Keratinocyte (primary cell): ENCODE measurements at regions not wholly inside any gene's neighbourhood (a gene's known extent, or its start where the extent isn't known, plus 50 kb on each side); places are given as distances from the start of the nearest gene placed in this dataset.

ENCODE experiments used
- DNase-seq: peaks from one replicate; pipeline ENCODE4 v3.0.0-alpha.2; 2011; ENCODE audit warnings: low read depth, missing footprints, low spot score
- FAIRE-seq: peaks from 2 replicates; lab custom pipeline; 2011; peaks lifted over from hg19 to GRCh38; lab: Jason Lieb, UNC
- H2AFZ ChIP-seq: 2 replicates; pipeline ENCODE4 v1.6.0; 2012; ENCODE audit warnings: low read length, control low read depth, inconsistent platforms; ENCODE audit not compliant: control insufficient read depth
- H3K27ac ChIP-seq: 2 replicates; pipeline ENCODE4 v1.5.1; 2011; ENCODE audit warnings: low read length; ENCODE audit not compliant: control insufficient read depth, insufficient read depth
- H3K27me3 ChIP-seq: 3 replicates; pipeline ENCODE4 v1.6.0; 2011; ENCODE audit warnings: low read length; ENCODE audit not compliant: control insufficient read depth, insufficient read depth; ENCODE audit errors: extremely low read depth
- H3K36me3 ChIP-seq, 2 experiments: 2 replicates in 1 of 2; 3 replicates in 1 of 2; pipeline ENCODE4 v1.5.1; 2011; ENCODE audit warnings: low read length in 2 of 2, mild to moderate bottlenecking in 1 of 2; ENCODE audit not compliant: control insufficient read depth in 2 of 2, insufficient read depth in 2 of 2; ENCODE audit errors: extremely low read depth in 1 of 2
- H3K4me1 ChIP-seq: 3 replicates; pipeline ENCODE4 v1.5.1; 2011; ENCODE audit warnings: low read length; ENCODE audit not compliant: control insufficient read depth, insufficient read depth; ENCODE audit errors: extremely low read depth
- H3K4me2 ChIP-seq: 3 replicates; pipeline ENCODE4 v1.6.0; 2011; ENCODE audit warnings: low read depth, low read length; ENCODE audit not compliant: control insufficient read depth, insufficient read depth; ENCODE audit errors: extremely low read depth
- H3K4me3 ChIP-seq, 3 experiments: fragments of 200-600 bp in 1 of 3; sonication (generic) in 1 of 3; 2 replicates in 2 of 3; 3 replicates in 1 of 3; pipeline ENCODE4 v1.5.1; 2011 to 2016; ENCODE audit warnings: low read length in 3 of 3, mild to moderate bottlenecking in 3 of 3, control low read depth in 2 of 3, inconsistent platforms in 1 of 3, low read depth in 1 of 3, mixed read lengths in 1 of 3, mixed run types in 1 of 3, moderate library complexity in 1 of 3; ENCODE audit not compliant: control insufficient read depth in 2 of 3, insufficient read depth in 2 of 3; ENCODE audit errors: extremely low read depth in 1 of 3
- H3K79me2 ChIP-seq: 2 replicates; pipeline ENCODE4 v1.6.0; 2012; ENCODE audit warnings: low read length; ENCODE audit not compliant: control insufficient read depth, insufficient read depth
- H3K9ac ChIP-seq: 3 replicates; pipeline ENCODE4 v1.6.0; 2011; ENCODE audit warnings: low read length; ENCODE audit not compliant: control insufficient read depth, insufficient read depth; ENCODE audit errors: extremely low read depth
- H3K9me1 ChIP-seq: 3 replicates; pipeline ENCODE4 v1.6.0; 2011; ENCODE audit warnings: low read length; ENCODE audit not compliant: control insufficient read depth, insufficient read depth; ENCODE audit errors: extremely low read depth
- H3K9me3 ChIP-seq: 2 replicates; pipeline ENCODE4 v1.5.1; 2012; ENCODE audit warnings: low read depth, low read length; ENCODE audit not compliant: control insufficient read depth
- H4K20me1 ChIP-seq: 3 replicates; pipeline ENCODE4 v1.6.0; 2011; ENCODE audit warnings: low read length; ENCODE audit not compliant: control insufficient read depth, insufficient read depth; ENCODE audit errors: extremely low read depth
- EZH2 ChIP-seq: IDR thresholded peaks from one replicate; pipeline ENCODE4 v1.6.1; 2012; ENCODE audit warnings: inconsistent platforms, mild to moderate bottlenecking, low read length, moderate library complexity
- dilution Hi-C: fragments of 300-500 bp; cut with MboI; formaldehyde crosslinking; loops from one replicate; pipeline ENCODE4 v1.7.0; 2020; ENCODE audit warnings: low sequenced_read_pairs; ENCODE audit not compliant: extremely low pct_ligation_motif_present
- TF ChIP-seq, protein P1 (sequence below), 3 experiments: IDR thresholded peaks in 1 of 3; conservative IDR thresholded peaks in 1 of 3; optimal IDR thresholded peaks in 1 of 3; 2 replicates in 2 of 3; 3 replicates in 1 of 3; pipeline versions ENCODE3 to v1.5.1; 2011; ENCODE audit warnings: low read length in 3 of 3, mild to moderate bottlenecking in 3 of 3, moderate library complexity in 2 of 3, control low read depth in 1 of 3, inconsistent platforms in 1 of 3; ENCODE audit not compliant: insufficient read depth in 2 of 3; ENCODE audit errors: extremely low read depth in 1 of 3

DNA sequence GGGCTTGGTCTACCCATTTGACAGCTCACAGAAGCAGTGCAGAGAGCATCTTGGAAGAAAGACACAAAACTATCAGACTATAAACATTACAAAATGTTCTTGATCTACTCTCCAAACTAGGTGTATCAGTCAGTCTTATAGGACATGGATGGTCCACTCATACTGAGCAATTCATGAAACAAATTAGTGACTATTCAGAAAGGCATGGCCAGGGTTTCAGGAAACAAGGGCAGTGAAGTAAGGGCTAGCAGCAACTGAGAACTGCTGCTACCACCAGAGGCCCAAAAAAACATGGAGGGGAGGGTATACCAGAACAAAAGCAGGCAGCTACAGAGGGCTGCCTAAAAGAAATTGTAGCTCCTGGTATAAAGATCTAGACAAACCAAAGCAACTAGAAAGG, 287.0 kb downstream of the PIK3R1 start:
- Histone ChIP-seq H3K4me1 (no peaks in the 10 kb centered on the region), H3K9me1 (no peaks in the 10 kb centered on the region), H3K27me3 (no peaks in the 10 kb centered on the region), H4K20me1 (no peaks in the 10 kb centered on the region), H3K27ac (no peak overlapping the region), H2AFZ (no peak overlapping the region), H3K79me2 (no peaks in the 10 kb centered on the region), H3K4me3 (no peak overlapping the region), H3K4me2 (no peak overlapping the region), H3K9me3 (no peaks in the 10 kb centered on the region), H3K9ac (no peak overlapping the region), H3K36me3 (no peaks in the 10 kb centered on the region)
- TF ChIP-seq, protein P1, sequence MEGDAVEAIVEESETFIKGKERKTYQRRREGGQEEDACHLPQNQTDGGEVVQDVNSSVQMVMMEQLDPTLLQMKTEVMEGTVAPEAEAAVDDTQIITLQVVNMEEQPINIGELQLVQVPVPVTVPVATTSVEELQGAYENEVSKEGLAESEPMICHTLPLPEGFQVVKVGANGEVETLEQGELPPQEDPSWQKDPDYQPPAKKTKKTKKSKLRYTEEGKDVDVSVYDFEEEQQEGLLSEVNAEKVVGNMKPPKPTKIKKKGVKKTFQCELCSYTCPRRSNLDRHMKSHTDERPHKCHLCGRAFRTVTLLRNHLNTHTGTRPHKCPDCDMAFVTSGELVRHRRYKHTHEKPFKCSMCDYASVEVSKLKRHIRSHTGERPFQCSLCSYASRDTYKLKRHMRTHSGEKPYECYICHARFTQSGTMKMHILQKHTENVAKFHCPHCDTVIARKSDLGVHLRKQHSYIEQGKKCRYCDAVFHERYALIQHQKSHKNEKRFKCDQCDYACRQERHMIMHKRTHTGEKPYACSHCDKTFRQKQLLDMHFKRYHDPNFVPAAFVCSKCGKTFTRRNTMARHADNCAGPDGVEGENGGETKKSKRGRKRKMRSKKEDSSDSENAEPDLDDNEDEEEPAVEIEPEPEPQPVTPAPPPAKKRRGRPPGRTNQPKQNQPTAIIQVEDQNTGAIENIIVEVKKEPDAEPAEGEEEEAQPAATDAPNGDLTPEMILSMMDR (optimal IDR thresholded peaks at IDR 0.05 in 1 of 3, IDR thresholded peaks at IDR 0.05 in 1 of 3, conservative IDR thresholded peaks at IDR 0.05 in 1 of 3; ENCODE audit: extremely low read depth in 1 of 3, insufficient read depth in 2 of 3, low read length in 3 of 3) = no peak
- TF ChIP-seq EZH2 = no peak
- FAIRE-seq (no peak), DNase-seq (no peak)
- dilution Hi-C loops = no loop called here

DNA sequence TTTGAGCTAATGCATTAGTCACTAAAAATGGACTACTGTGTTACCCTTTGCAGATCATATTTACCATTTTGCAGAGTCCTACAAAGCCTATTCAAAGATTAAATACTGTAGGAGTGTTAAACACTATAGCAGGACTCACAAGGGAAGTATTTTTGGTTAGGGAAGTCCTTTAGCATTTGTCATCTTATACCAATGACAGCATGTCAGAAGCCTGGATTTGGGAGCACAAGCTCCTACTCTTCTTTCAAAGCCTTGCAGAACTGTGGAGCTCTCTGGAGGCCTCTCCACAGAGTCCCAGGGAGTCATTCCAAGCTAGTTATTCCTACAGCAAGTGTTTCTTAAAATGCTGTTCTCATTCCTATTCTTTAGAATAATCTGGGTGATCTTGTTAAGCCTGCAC, 288.8 kb downstream of the PIK3R1 start:
- Histone ChIP-seq H3K27me3 (no peaks in the 10 kb centered on the region), H3K4me2 (no peak overlapping the region), H3K79me2 (no peaks in the 10 kb centered on the region), H2AFZ (no peak overlapping the region), H4K20me1 (no peaks in the 10 kb centered on the region), H3K36me3 (no peaks in the 10 kb centered on the region), H3K9me1 (no peaks in the 10 kb centered on the region), H3K9ac (no peak overlapping the region), H3K4me3 (no peak overlapping the region), H3K27ac (no peak overlapping the region), H3K9me3 (no peaks in the 10 kb centered on the region), H3K4me1 (no peaks in the 10 kb centered on the region)
- dilution Hi-C loops = no loop called here
- TF ChIP-seq, protein P1 (optimal IDR thresholded peaks at IDR 0.05 in 1 of 3, IDR thresholded peaks at IDR 0.05 in 1 of 3, conservative IDR thresholded peaks at IDR 0.05 in 1 of 3; ENCODE audit: extremely low read depth in 1 of 3, insufficient read depth in 2 of 3, low read length in 3 of 3) = no peak
- no peak for TF ChIP-seq EZH2
- DNase-seq (no peak), FAIRE-seq (no peak)
